ENCODE measurements at regions not wholly inside any gene's neighbourhood (a gene's known extent, or its start where the extent isn't known, plus 50 kb on each side); places are given as distances from the start of the nearest gene placed in this dataset.

DNA sequence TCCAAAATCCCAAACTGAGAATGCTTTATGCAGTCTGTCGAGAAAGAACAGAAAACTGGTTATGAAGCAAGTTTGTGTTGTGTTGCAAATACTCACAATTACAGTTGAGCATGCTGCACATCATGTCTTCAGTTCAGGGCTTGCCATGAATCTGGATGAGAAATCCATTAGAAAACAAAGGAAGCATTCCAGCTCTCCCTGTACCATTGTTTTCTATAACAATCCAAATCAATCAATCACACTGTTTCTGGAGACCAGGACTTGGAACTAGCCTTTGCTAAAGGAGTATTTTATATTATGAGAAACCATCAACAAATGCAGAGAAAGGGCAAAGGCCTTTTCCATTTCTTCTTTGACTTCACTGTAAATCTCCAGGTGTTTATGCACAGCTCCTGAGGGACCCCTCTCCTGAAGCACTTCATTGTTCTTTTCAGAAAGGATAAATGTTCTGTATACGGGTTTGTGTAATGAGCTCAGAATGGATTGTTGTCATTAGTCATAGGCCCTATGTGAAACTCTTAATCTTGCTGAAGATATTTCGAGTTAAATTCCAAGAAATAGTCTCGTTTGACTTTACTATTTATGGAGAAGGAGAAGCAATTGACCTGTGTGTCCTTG lies 364.7 kb upstream of the POM121L12 start:
- TF ChIP-seq, protein P1, sequence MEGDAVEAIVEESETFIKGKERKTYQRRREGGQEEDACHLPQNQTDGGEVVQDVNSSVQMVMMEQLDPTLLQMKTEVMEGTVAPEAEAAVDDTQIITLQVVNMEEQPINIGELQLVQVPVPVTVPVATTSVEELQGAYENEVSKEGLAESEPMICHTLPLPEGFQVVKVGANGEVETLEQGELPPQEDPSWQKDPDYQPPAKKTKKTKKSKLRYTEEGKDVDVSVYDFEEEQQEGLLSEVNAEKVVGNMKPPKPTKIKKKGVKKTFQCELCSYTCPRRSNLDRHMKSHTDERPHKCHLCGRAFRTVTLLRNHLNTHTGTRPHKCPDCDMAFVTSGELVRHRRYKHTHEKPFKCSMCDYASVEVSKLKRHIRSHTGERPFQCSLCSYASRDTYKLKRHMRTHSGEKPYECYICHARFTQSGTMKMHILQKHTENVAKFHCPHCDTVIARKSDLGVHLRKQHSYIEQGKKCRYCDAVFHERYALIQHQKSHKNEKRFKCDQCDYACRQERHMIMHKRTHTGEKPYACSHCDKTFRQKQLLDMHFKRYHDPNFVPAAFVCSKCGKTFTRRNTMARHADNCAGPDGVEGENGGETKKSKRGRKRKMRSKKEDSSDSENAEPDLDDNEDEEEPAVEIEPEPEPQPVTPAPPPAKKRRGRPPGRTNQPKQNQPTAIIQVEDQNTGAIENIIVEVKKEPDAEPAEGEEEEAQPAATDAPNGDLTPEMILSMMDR (IDR thresholded peaks at IDR 0.05; ENCODE audit: low read depth, low read length, missing control alignments) = no peak
- no peak for DNase-seq (ENCODE audit: low read depth)
- H3K4me3 ChIP-seq (ENCODE audit: low read depth, low read length) = no peak overlapping the region

DNA sequence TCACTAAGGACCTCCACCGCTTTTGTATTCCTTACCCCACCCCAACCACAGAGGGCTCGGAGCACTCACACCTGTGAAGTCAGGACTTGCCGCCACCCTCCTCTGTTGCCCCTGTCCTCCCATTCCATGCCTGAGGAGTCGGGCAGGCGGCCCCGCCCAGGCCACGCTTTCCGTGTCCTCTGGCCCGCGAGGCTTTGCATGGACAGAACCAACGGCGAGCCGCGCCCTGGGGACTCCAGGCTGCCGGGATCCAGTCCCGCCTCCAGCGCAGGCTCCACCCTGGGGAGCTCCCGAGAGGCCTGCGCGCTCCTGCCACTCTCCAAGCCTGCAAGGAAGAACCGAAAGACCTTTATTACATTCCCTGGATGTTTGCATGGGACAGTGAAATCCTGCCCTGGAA lies 366.4 kb upstream of the POM121L12 start:
- TF ChIP-seq, protein P1 (IDR thresholded peaks at IDR 0.05; ENCODE audit: low read depth, low read length, missing control alignments) = no peak
- DNase-seq (ENCODE audit: low read depth) = no peak
- H3K4me3 ChIP-seq (ENCODE audit: low read depth, low read length) = no peak overlapping the region

DNA sequence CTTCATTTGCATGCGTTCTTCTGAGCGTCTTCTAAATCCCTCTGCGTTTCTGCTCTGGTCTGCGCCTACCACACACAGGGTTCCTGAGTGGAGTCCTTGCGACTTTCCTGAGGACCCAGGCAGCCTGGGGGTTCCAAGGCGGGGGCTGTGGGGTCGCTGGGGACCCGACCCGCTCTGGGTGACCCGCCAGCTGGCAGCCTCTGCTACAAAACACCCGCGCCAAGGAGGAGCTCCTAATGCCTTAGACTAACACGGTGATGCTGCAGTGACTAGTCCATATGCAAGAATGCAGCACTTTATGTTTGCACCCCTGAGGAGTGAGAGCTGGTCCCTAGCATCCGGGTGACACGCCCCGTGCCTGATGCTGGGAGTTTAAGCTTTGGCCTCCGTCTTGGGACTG lies 367.0 kb upstream of the POM121L12 start:
- no peak overlapping the region for H3K4me3 ChIP-seq (ENCODE audit: low read depth, low read length)
- DNase-seq (ENCODE audit: low read depth) = no peak
- TF ChIP-seq, protein P1 (IDR thresholded peaks at IDR 0.05; ENCODE audit: low read depth, low read length, missing control alignments) = no peak

DNA sequence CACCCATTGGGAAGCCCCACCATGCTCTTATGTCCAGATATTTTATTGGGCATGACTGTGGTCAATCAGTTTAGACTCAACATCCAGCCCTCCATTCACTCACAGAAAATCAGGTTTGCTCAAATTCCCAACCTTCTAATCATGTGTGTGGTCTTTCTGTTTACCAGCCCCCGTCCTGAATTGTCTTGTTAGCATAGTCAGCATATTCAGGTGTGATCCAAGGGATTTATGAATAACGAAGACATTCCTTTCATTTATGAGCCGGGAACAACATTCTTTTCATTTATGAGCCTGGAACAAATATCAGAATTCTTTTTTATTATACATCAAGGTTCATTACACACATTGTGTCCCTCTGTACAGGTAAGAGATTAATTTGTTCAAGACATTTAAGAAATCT lies 376.3 kb upstream of the POM121L12 start:
- no peak for DNase-seq (ENCODE audit: low read depth)
- TF ChIP-seq, protein P1 (IDR thresholded peaks at IDR 0.05; ENCODE audit: low read depth, low read length, missing control alignments) = no peak
- H3K4me3 ChIP-seq (ENCODE audit: low read depth, low read length) = no peak overlapping the region

DNA sequence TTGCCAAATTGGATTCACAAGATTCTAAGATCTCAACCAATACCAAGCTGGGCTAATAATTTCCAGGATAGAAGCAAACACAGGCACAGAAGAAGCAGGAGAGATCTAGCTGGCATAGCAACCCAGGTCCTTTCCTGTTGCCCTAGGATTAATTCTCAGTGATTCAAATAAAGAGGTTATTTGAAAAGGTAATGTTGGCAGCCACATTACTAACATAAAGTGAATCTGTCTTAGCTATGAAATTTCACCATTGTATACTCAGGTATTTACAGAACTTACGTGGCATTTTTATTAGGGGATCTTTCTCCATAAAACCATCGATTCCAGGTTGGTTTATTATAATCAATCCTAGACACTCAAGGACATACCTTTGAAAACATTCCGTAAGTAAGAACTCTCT lies 379.3 kb upstream of the POM121L12 start:
- TF ChIP-seq, protein P1 (IDR thresholded peaks at IDR 0.05; ENCODE audit: low read depth, low read length, missing control alignments) = no peak
- no peak for DNase-seq (ENCODE audit: low read depth)
- no peak overlapping the region for H3K4me3 ChIP-seq (ENCODE audit: low read depth, low read length)

DNA sequence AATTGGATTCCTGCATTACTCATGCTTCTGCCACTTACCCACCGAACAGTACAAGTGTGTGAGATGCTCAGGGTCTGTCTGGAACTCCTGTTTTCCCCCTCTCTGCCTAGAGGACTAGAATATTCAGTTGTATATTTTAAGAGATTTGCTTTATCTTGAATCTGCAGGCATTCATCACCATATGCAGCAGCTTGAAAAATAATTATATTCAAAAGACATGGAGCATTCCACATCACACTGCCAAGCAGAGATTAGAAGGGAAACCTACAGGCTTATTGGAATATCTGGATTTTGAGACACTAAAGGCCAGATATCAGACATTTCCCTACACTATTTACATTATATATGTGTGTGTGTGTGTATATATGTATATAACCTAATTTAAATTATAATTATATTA lies 382.8 kb upstream of the POM121L12 start:
- no peak overlapping the region for H3K4me3 ChIP-seq (ENCODE audit: low read depth, low read length)
- TF ChIP-seq, protein P1 (IDR thresholded peaks at IDR 0.05; ENCODE audit: low read depth, low read length, missing control alignments) = no peak
- no peak for DNase-seq (ENCODE audit: low read depth)

DNA sequence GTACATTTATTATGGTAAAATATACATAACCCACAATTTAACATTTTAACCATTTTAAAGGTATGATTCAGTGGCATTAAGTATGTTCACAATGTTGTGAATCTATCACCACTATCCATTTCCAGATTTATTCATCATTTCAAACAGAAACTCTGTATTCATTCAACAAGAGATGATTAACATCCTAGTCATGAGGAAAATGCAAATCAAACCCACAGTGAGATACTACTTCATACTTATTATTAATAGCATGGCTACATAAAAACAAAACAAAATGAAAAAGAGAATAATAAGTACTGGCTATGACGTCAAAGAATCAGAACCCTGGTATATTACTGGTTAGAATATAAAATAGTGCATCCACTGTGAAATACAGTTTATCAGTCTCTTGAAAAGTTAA lies 386.6 kb upstream of the POM121L12 start:
- TF ChIP-seq, protein P1 (IDR thresholded peaks at IDR 0.05; ENCODE audit: low read depth, low read length, missing control alignments) = no peak
- no peak overlapping the region for H3K4me3 ChIP-seq (ENCODE audit: low read depth, low read length)
- no peak for DNase-seq (ENCODE audit: low read depth)
